IPS-15b (cell line): ENCODE measurements at regions not wholly inside any gene's neighbourhood (a gene's known extent, or its start where the extent isn't known, plus 50 kb on each side); places are given as distances from the start of the nearest gene placed in this dataset.

Experiments
- H3K27me3 ChIP-seq: one replicate; pipeline ENCODE4 v1.6.1; 2013; ENCODE audit warnings: low read length; ENCODE audit not compliant: control insufficient read depth, insufficient read depth
- H3K36me3 ChIP-seq: one replicate; pipeline ENCODE4 v1.6.1; 2013; ENCODE audit warnings: low read length; ENCODE audit not compliant: control insufficient read depth, insufficient read depth
- H3K4me1 ChIP-seq: one replicate; pipeline ENCODE4 v1.6.1; 2013; ENCODE audit warnings: mild to moderate bottlenecking, low read length; ENCODE audit not compliant: control insufficient read depth, insufficient read depth
- H3K4me3 ChIP-seq: one replicate; pipeline ENCODE4 v1.5.1; 2013; ENCODE audit warnings: low read depth, low read length
- H3K9ac ChIP-seq: one replicate; pipeline ENCODE4 v1.6.1; 2013; ENCODE audit warnings: low read depth, mild to moderate bottlenecking, low read length
- H3K9me3 ChIP-seq: one replicate; pipeline ENCODE4 v1.6.1; 2013; ENCODE audit warnings: mild to moderate bottlenecking, low read length; ENCODE audit not compliant: control insufficient read depth, insufficient read depth

GRCh38 chr21:38596264-38597042 is 98.2 kb upstream of the ERG start:
- Histone ChIP-seq H3K27me3 (no peaks in the 10 kb centered on the region), H3K9ac (no peak overlapping the region), H3K36me3 (no peaks in the 10 kb centered on the region), H3K9me3 (no peaks in the 10 kb centered on the region), H3K4me3 (no peak overlapping the region), H3K4me1 (peaks cover 3% of the 10 kb centered on the region)

GRCh38 chr21:38597421-38597820 is 99.1 kb upstream of the ERG start:
- Histone ChIP-seq H3K36me3 (no peaks in the 10 kb centered on the region), H3K9me3 (no peaks in the 10 kb centered on the region), H3K4me1 (peaks cover 3% of the 10 kb centered on the region), H3K27me3 (no peaks in the 10 kb centered on the region), H3K9ac (no peak overlapping the region), H3K4me3 (no peak overlapping the region)

GRCh38 chr21:38598413-38598812 is 100.1 kb upstream of the ERG start:
- H3K36me3 ChIP-seq: no peaks in the 10 kb centered on the region
- H3K4me3 ChIP-seq: no peak overlapping the region
- H3K27me3 ChIP-seq: no peaks in the 10 kb centered on the region
- H3K9ac ChIP-seq: no peak overlapping the region
- no peaks in the 10 kb centered on the region for H3K9me3 ChIP-seq
- H3K4me1 ChIP-seq: peaks cover 3% of the 10 kb centered on the region

- Histone ChIP-seq H3K27me3 (no peaks in the 10 kb centered on the region), H3K9me3 (no peaks in the 10 kb centered on the region), H3K9ac (no peak overlapping the region), H3K4me3 (no peak overlapping the region), H3K4me1 (peaks cover under 1% of the 10 kb centered on the region), H3K36me3 (no peaks in the 10 kb centered on the region)
Measured at GRCh38 chr21:38599381-38599975, 101.2 kb upstream of the ERG start.

- Histone ChIP-seq H3K9me3 (no peaks in the 10 kb centered on the region), H3K27me3 (no peaks in the 10 kb centered on the region), H3K4me1 (peaks cover 7% of the 10 kb centered on the region), H3K4me3 (no peak overlapping the region), H3K9ac (no peak overlapping the region), H3K36me3 (no peaks in the 10 kb centered on the region)
Measured at GRCh38 chr21:38600106-38600505, 101.8 kb upstream of the ERG start.

- H3K4me3 ChIP-seq: no peak overlapping the region
- H3K9me3 ChIP-seq: no peaks in the 10 kb centered on the region
- no peaks in the 10 kb centered on the region for H3K36me3 ChIP-seq
- H3K4me1 ChIP-seq: peaks cover 11% of the 10 kb centered on the region
- H3K27me3 ChIP-seq: no peaks in the 10 kb centered on the region
- no peak overlapping the region for H3K9ac ChIP-seq
Measured at GRCh38 chr21:38605236-38605635, 107.0 kb upstream of the ERG start.

- peaks cover 9% of the 10 kb centered on the region for H3K4me1 ChIP-seq
- H3K27me3 ChIP-seq: no peaks in the 10 kb centered on the region
- no peaks in the 10 kb centered on the region for H3K9me3 ChIP-seq
- no peaks in the 10 kb centered on the region for H3K36me3 ChIP-seq
- H3K4me3 ChIP-seq: no peak overlapping the region
- no peak overlapping the region for H3K9ac ChIP-seq
Measured at GRCh38 chr21:38609580-38609979, 111.3 kb upstream of the ERG start.

GRCh38 chr21:38610623-38611251 is 112.5 kb upstream of the ERG start:
- Histone ChIP-seq H3K9me3 (no peaks in the 10 kb centered on the region), H3K4me1 (no peaks in the 10 kb centered on the region), H3K9ac (no peak overlapping the region), H3K4me3 (no peak overlapping the region), H3K27me3 (no peaks in the 10 kb centered on the region), H3K36me3 (no peaks in the 10 kb centered on the region)

GRCh38 chr21:38611277-38611676 is 113.0 kb upstream of the ERG start:
- Histone ChIP-seq H3K27me3 (no peaks in the 10 kb centered on the region), H3K4me1 (no peaks in the 10 kb centered on the region)

GRCh38 chr21:38613686-38614085 is 115.4 kb upstream of the ERG start:
- Histone ChIP-seq H3K9ac (no peak overlapping the region), H3K4me3 (no peak overlapping the region), H3K27me3 (no peaks in the 10 kb centered on the region), H3K36me3 (no peaks in the 10 kb centered on the region), H3K4me1 (no peaks in the 10 kb centered on the region), H3K9me3 (no peaks in the 10 kb centered on the region)

More at GRCh38 chr21:38611277-38611676, 113.0 kb upstream of the ERG start:
- Histone ChIP-seq H3K36me3 (no peaks in the 10 kb centered on the region), H3K9ac (no peak overlapping the region), H3K4me3 (no peak overlapping the region), H3K9me3 (no peaks in the 10 kb centered on the region)

GRCh38 chr21:38614558-38614957 is 116.3 kb upstream of the ERG start:
- H3K9me3 ChIP-seq: no peaks in the 10 kb centered on the region
- no peak overlapping the region for H3K9ac ChIP-seq
- H3K27me3 ChIP-seq: no peaks in the 10 kb centered on the region
- no peaks in the 10 kb centered on the region for H3K36me3 ChIP-seq
- no peak overlapping the region for H3K4me3 ChIP-seq
- no peaks in the 10 kb centered on the region for H3K4me1 ChIP-seq

GRCh38 chr21:38619480-38619879 is 121.2 kb upstream of the ERG start:
- Histone ChIP-seq H3K36me3 (no peaks in the 10 kb centered on the region), H3K27me3 (no peaks in the 10 kb centered on the region), H3K9ac (no peak overlapping the region)

More at GRCh38 chr21:38619480-38619879, 121.2 kb upstream of the ERG start:
- Histone ChIP-seq H3K9me3 (no peaks in the 10 kb centered on the region), H3K4me3 (no peak overlapping the region), H3K4me1 (no peaks in the 10 kb centered on the region)
